K562 (cell line): ENCODE measurements at regions not wholly inside any gene's neighbourhood (a gene's known extent, or its start where the extent isn't known, plus 50 kb on each side); places are given as distances from the start of the nearest gene placed in this dataset.

ENCODE experiments used
- ATAC-seq: fragments of 200-7000 bp; cut with Tn5 transposase; 3 replicates; pipeline ENCODE4 v1.9.1; 2020; ENCODE audit warnings: moderate library complexity
- BruUV-seq: library from RNA; stranded (reverse); fragments of 400-500 nt; replicated peaks from 2 replicates; lab custom pipeline; 2021; lab: Mats Ljungman, UMichigan
- CTCF ChIA-PET: fragments of 300-600 bp; formaldehyde crosslinking; extraction: SDS; loops from one replicate; lab custom pipeline; 2021; ENCODE audit warnings: low intra/inter-chr PET ratio; lab: Yijun Ruan, JAX
- POLR2A ChIA-PET: fragments of 300-600, 350-650 bp; sonication (Branson Sonifier 250); formaldehyde crosslinking; extraction: SDS; loops from one replicate; lab custom pipeline; 2021; ENCODE audit warnings: antibody characterized with exemption, inconsistent platforms; lab: Yijun Ruan, JAX
- DNase-seq, 4 experiments: peaks; one replicate each; pipeline versions ENCODE4 v3.0.0 to v3.0.0-alpha.2; 2011 to 2018; ENCODE audit warnings: low spot score in 3 of 4, mixed read lengths in 3 of 4; ENCODE audit errors: extremely low read depth in 1 of 4
- FAIRE-seq: peaks from 2 replicates; lab custom pipeline; 2011; peaks lifted over from hg19 to GRCh38; lab: Jason Lieb, UNC
- H2AFZ ChIP-seq: 2 replicates; pipeline ENCODE4 v1.6.0; 2011; ENCODE audit warnings: low read depth, low read length, control low read depth, inconsistent platforms
- H3K27ac ChIP-seq: fragments of 200-600 bp; 3 replicates; pipeline ENCODE4 v1.8.0; 2011; ENCODE audit warnings: low read depth, mild to moderate bottlenecking, control low read depth, inconsistent platforms, low read length, moderate library complexity, mixed read lengths; ENCODE audit errors: extremely low read depth
- H3K27me3 ChIP-seq, 2 experiments: fragments of 300-600 bp in 1 of 2; 2 replicates in 1 of 2; 3 replicates in 1 of 2; pipeline versions ENCODE4 v1.6.0 to v1.8.0; 2011; ENCODE audit warnings: inconsistent platforms in 2 of 2, low read length in 2 of 2, mild to moderate bottlenecking in 1 of 2, mixed read lengths in 1 of 2, moderate library complexity in 1 of 2; ENCODE audit not compliant: control insufficient read depth in 2 of 2, insufficient read depth in 2 of 2
- H3K36me3 ChIP-seq: fragments of 300-600 bp; 3 replicates; pipeline ENCODE4 v1.8.0; 2011; ENCODE audit warnings: mild to moderate bottlenecking, low read length, inconsistent platforms; ENCODE audit not compliant: control insufficient read depth, insufficient read depth
- H3K4me1 ChIP-seq, 2 experiments: fragments of 200-600 bp in 1 of 2; replicated peaks in 1 of 2; 2 replicates in 1 of 2; 3 replicates in 1 of 2; pipeline versions ENCODE4 v1.5.1 to v1.8.0; 2011; ENCODE audit warnings: inconsistent platforms in 2 of 2, low read length in 2 of 2, mild to moderate bottlenecking in 1 of 2, mixed read lengths in 1 of 2, moderate library complexity in 1 of 2; ENCODE audit not compliant: control insufficient read depth in 2 of 2, insufficient read depth in 2 of 2
- H3K4me2 ChIP-seq: 2 replicates; pipeline ENCODE4 v1.6.1; 2011; ENCODE audit warnings: low read length, control low read depth, inconsistent platforms, mixed read lengths; ENCODE audit not compliant: insufficient read depth
- H3K4me3 ChIP-seq: fragments of 200-600 bp; sonication (generic), shearing (Covaris generic); 2 replicates; pipeline ENCODE4 v1.5.1; 2016; ENCODE audit warnings: control low read depth, inconsistent platforms
- H3K79me2 ChIP-seq: fragments of 200-600 bp; 3 replicates; pipeline ENCODE4 v1.8.0; 2011; ENCODE audit warnings: low read length, inconsistent platforms; ENCODE audit not compliant: control insufficient read depth, insufficient read depth
- H3K9ac ChIP-seq, 2 experiments: 2 replicates each; pipeline versions ENCODE4 v1.6.0 to v1.6.1; 2011; ENCODE audit warnings: low read depth in 2 of 2, low read length in 2 of 2, control low read depth in 1 of 2, inconsistent platforms in 1 of 2, mild to moderate bottlenecking in 1 of 2, mixed read lengths in 1 of 2; ENCODE audit not compliant: insufficient read depth in 1 of 2
- H3K9me1 ChIP-seq: one replicate; pipeline ENCODE4 v1.6.0; 2011; ENCODE audit warnings: inconsistent platforms, mild to moderate bottlenecking, low read length, moderate library complexity; ENCODE audit not compliant: control insufficient read depth, insufficient read depth
- H3K9me3 ChIP-seq: replicated peaks from 2 replicates; pipeline ENCODE4 v1.5.1; 2011; ENCODE audit warnings: low read depth, low read length, inconsistent platforms; ENCODE audit not compliant: control insufficient read depth, insufficient read depth
- H4K20me1 ChIP-seq: replicated peaks from 2 replicates; pipeline ENCODE4 v1.6.1; 2011; ENCODE audit warnings: low read length, inconsistent platforms, mixed read lengths; ENCODE audit not compliant: control insufficient read depth, insufficient read depth
- CEBPB ChIP-seq: fragments of 450-650 bp; IDR thresholded peaks from 2 replicates; pipeline ENCODE4 v1.6.1; 2016; ENCODE audit warnings: missing genetic modification characterization, missing compliant biosample characterization
- IRF2 ChIP-seq: sonication (generic); formaldehyde crosslinking; IDR thresholded peaks from 2 replicates; pipeline ENCODE4 v1.8.1; 2022; ENCODE audit warnings: mild to moderate bottlenecking, missing genetic modification reagents
- KHSRP ChIP-seq: fragments of 450-650 bp; IDR thresholded peaks from 2 replicates; pipeline ENCODE4 v1.6.1; 2017
- SUPT5H ChIP-seq: fragments of 450-650 bp; IDR thresholded peaks from 2 replicates; pipeline ENCODE4 v1.6.1; 2016
- TFAP4 ChIP-seq: sonication (generic); formaldehyde crosslinking; IDR thresholded peaks from 2 replicates; pipeline ENCODE4 v1.8.0; 2022; ENCODE audit warnings: missing genetic modification reagents, mild to moderate bottlenecking, moderate library complexity, borderline replicate concordance
- ZBTB7A ChIP-seq: IDR thresholded peaks from 2 replicates; pipeline ENCODE4 v1.6.1; 2011; ENCODE audit warnings: low read depth, mild to moderate bottlenecking, low read length, moderate library complexity, borderline replicate concordance; ENCODE audit not compliant: control insufficient read depth
- ZNF197 ChIP-seq: fragments of 200-800 bp; sonication (Bioruptor generic); IDR thresholded peaks from 2 replicates; pipeline ENCODE4 v1.6.1; 2016; ENCODE audit warnings: low read depth, missing genetic modification characterization, missing compliant biosample characterization
- ZNF347 ChIP-seq: fragments of 450-650 bp; formaldehyde crosslinking; IDR thresholded peaks from 2 replicates; pipeline ENCODE4 v1.4.0; 2020; ENCODE audit warnings: low read depth, mild to moderate bottlenecking, moderate library complexity
- ZSCAN29 ChIP-seq: fragments of 450-650 bp; IDR thresholded peaks from 2 replicates; pipeline ENCODE4 v1.6.1; 2017
- WGBS: fragments of 100-300 bp; shearing (Covaris generic); methylation state at CpG from one replicate; pipeline ENCODE4 v1.1.6; 2016; ENCODE audit warnings: low coverage, mixed read lengths; ENCODE audit not compliant: insufficient coverage; ENCODE audit errors: missing lambda C conversion rate; 5-methylcytosine and 5-hydroxymethylcytosine counted together
- in situ Hi-C: fragments of 300-500 bp; cut with MboI; formaldehyde crosslinking; loops from 4 replicates; pipeline ENCODE4 v1.15.0; 2018; ENCODE audit warnings: inconsistent platforms, mixed read lengths
- intact Hi-C: fragments of 100-400 bp; cut with micrococcal nuclease; formaldehyde crosslinking; loops from 2 replicates; pipeline ENCODE4 v1.14.2; 2022
- TF ChIP-seq, protein P1 (sequence below): sonication (generic); formaldehyde crosslinking; IDR thresholded peaks from 2 replicates; pipeline ENCODE4 v1.4.0; 2020; ENCODE audit warnings: mild to moderate bottlenecking, missing genetic modification reagents

- no peaks in the 10 kb centered on the region for H3K9me3 ChIP-seq
- intact Hi-C loops, result no loop called here
- no peak overlapping the region for H3K9ac ChIP-seq
- no peaks in the 10 kb centered on the region for H3K9me1 ChIP-seq
- H2AFZ ChIP-seq, result no peak overlapping the region
- no peak overlapping the region for H3K27ac ChIP-seq
- TF ChIP-seq CEBPB (tag), result no peak
- TF ChIP-seq TFAP4, result no peak
- TF ChIP-seq, protein P1, sequence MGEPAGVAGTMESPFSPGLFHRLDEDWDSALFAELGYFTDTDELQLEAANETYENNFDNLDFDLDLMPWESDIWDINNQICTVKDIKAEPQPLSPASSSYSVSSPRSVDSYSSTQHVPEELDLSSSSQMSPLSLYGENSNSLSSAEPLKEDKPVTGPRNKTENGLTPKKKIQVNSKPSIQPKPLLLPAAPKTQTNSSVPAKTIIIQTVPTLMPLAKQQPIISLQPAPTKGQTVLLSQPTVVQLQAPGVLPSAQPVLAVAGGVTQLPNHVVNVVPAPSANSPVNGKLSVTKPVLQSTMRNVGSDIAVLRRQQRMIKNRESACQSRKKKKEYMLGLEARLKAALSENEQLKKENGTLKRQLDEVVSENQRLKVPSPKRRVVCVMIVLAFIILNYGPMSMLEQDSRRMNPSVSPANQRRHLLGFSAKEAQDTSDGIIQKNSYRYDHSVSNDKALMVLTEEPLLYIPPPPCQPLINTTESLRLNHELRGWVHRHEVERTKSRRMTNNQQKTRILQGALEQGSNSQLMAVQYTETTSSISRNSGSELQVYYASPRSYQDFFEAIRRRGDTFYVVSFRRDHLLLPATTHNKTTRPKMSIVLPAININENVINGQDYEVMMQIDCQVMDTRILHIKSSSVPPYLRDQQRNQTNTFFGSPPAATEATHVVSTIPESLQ (CRISPR knock-in tag), result no peak
- no peak for TF ChIP-seq KHSRP
- TF ChIP-seq ZSCAN29, result no peak
- no peak for TF ChIP-seq ZNF347 (CRISPR knock-in tag)
- TF ChIP-seq SUPT5H, result no peak
- no peak for TF ChIP-seq IRF2 (CRISPR knock-in tag)
- no peak for TF ChIP-seq ZNF197 (CRISPR knock-in tag)
- TF ChIP-seq ZBTB7A, result no peak
- TF ChIP-seq, all 486 proteins: peak for 0
- Histone ChIP-seq H3K4me3 (no peak overlapping the region), H3K27me3 (no peaks in the 10 kb centered on the region), H4K20me1 (no peaks in the 10 kb centered on the region), H3K4me2 (no peak overlapping the region), H3K4me1 (no peaks in the 10 kb centered on the region), H3K36me3 (no peaks in the 10 kb centered on the region), H3K79me2 (no peaks in the 10 kb centered on the region)
- DNase-seq (no peak), FAIRE-seq (no peak), ATAC-seq (no peak)
- no TSS peak for BruUV-seq
- ChIA-PET CTCF (no interaction called here), POLR2A (no interaction called here)
- WGBS, result 0% methylated on average over 3 of the region's 3 CpGs
- in situ Hi-C loops, result no loop called here
These were observed 120.6 kb upstream of the MID1 start for GRCh38 chrX:10741003-10741402.
